ENCODE measurements at regions not wholly inside any gene's neighbourhood (a gene's known extent, or its start where the extent isn't known, plus 50 kb on each side); places are given as distances from the start of the nearest gene placed in this dataset.

DNA sequence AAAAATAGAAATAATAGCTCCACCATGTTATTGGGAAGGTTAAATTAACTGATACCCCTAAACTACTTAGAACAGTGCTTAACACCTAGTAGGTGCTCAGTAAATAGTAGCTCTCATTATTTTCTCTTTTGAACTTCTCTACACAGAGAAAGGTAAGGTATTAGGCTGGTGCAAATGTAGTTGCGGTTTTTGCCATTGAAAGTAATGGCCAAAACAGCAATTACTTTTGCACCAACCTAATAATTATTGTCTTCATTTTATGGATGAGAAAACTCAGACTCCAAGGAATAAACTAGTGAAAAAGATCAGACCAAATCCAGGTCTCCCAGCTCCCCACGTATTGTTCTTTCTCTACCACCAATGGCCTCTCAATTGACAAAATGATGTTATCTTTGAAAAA lies 157.2 kb upstream of the TMPO start:
- no peak for DNase-seq

DNA sequence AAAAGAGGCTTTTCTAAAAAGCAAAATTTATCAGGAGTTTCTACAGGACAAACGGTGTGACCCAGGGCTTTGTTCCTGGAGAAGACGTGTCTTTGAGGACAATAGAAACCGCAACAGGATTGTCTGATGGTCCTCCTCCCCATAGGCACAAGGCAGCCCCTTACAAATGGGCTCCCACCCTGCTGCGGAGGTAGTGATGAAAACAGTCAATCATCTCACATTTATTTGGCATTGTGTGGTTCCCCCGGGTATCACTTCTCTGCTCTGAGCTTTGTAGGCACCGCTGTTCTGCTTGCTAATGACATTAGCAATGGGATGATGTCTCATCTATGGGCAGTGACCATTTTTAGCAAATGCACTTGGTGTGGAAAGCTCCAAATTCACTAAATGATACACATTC lies 155.5 kb upstream of the TMPO start:
- DNase-seq: peak; percentile 67 to 79

- peak in 1 of 2 experiments; percentile 39 for DNase-seq
Observed at GRCh38 chr12:98360401-98360800, 155.0 kb upstream of the TMPO start.

- DNase-seq: no peak
Observed at GRCh38 chr12:98369581-98369980, 145.8 kb upstream of the TMPO start.

DNA sequence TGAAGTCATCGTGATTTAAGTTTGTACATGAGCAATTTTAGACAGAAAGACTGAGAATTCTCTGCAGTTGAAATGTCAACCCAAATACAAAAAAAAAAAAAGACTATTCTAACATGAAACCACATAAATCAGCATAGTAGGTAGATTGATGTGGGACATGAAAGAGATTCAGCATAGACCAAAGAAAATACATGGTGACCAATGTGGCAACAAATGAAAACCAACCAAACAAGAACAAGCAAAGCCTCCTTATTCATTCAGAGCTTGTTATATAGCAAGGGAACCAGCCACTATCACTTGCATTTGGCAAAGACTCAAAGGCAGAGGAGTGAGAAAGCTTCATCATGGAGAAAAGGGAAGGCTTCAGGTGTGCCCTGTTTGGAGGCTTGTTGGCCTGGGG lies 144.4 kb upstream of the TMPO start:
- DNase-seq: no peak

DNA sequence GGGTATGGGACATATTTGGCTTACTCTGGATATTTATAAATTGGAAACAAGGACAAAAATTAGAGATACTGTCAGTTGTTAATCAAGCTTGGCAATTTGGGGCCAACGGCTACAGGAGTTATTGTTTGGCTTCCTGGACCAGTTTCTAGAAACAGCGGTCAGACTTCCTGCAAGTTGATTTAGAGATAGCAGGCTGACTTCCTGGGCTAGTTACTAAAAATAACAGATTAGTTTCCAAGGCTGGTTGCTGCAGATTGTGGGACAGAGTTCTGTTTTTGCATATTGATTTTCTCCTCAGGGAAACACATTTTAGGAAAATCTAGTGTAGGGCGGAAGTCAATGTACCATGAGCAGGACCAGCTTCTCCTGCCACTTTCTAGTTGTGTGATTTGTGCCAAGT lies 144.0 kb upstream of the TMPO start:
- DNase-seq: no peak

GRCh38 chr12:98372340-98373024 lies 142.9 kb upstream of the TMPO start:
- DNase-seq: no peak

DNA sequence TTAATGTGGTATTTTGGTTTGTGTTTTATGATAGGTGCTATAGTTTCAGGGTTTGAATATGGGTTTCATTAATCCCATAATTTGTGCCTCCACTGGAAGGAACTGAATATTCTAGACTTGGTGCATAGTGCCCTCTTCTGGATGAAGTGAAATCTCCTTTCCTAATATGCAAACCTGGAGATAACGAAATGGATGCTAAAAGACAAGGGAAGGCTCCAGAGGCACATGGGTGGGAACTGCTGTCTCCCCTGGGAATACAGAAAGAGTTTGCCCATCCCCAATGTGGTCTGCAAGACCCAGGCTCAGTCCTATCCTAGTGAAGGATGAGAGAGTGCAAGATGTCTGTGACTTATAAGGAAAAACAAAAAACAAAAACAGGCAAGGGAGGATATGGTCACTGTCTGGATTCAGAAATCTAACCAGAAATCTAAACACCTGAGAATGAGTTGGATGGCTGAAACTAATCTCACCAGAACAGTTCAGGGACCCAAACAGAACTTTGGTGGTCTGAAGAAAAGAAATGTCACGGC lies 142.3 kb upstream of the TMPO start:
- DNase-seq: peak; percentile 55 to 72

DNA sequence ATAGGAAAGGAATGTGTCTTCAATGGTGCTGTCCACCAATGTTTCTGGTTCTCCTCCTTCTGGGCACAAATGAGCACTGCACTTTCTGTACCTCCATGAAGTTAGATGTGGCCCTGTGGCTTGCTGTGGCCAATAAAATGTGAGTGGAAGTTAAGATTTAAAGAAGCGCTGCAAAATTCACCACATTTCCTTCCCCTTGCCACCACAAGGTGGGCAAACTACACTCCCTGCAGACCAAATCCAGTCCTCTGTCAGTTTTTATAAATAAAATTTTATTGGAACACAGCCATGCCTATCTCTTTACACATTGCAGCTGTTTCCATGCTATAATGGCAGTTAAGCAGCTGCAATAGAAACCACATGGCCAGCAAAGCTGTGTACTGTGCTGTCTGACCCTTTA lies 141.4 kb upstream of the TMPO start:
- DNase-seq: no peak

DNA sequence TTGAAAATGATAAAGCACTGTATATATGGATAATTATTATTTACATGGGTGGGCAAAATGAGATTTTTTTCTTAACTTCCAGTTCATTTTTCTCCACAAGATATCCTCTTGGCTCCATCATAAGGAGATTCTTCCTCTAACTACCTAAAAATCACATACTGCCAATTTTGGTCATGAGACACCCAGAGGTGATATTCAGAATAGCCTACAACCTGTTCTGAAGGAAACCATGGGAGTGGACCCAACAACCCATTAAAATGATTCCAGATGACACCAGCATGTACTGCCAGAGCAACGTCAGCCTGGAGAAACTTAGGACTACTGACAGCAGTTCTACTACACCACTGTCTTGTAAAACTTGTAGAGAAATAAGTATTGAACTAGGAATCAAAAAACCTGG lies 136.3 kb upstream of the TMPO start:
- no peak for DNase-seq

GRCh38 chr12:98385641-98386040 lies 129.7 kb upstream of the TMPO start:
- no peak for DNase-seq

DNA sequence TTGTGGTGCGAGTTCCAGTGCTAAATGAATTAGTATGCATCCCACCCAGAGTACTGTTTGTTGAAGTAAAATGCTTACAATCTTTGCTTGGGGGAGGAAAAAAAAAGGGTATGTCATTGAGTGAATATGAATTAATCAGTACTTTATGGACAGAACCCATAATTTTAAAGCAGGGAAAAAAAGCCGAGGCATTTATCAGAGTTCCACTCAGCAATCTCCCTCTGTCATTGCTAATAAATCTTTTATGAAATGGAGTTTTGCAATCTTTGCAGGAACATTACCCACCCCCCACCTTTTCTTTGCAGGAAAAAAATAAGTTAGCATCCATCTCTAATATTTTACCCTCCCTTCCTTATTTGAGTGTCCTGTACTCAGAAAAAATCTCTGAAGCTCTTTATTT lies 127.9 kb upstream of the TMPO start:
- DNase-seq: no peak

DNA sequence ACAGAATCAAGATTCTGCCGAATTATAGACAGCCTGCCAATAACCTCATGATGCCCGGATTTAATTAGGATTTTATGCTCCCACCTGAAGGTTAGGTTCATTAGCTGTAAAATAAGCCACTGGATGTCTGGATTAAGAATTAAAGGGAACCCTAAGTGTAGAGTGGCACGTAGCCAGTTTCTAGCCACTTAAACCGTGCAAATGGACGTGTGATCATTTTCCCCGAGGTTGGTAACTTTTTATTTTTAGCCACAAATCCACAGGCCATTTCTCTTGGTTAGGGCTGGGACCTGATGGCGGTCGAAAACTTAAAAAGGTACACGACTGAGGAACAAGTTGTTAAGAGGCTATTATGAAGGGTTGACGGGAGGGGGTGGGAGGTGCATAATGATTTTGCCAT lies 127.3 kb upstream of the TMPO start:
- peak in 1 of 2 experiments; percentile 71 for DNase-seq

GRCh38 chr12:98389593-98389992 lies 125.8 kb upstream of the TMPO start:
- DNase-seq: no peak

DNA sequence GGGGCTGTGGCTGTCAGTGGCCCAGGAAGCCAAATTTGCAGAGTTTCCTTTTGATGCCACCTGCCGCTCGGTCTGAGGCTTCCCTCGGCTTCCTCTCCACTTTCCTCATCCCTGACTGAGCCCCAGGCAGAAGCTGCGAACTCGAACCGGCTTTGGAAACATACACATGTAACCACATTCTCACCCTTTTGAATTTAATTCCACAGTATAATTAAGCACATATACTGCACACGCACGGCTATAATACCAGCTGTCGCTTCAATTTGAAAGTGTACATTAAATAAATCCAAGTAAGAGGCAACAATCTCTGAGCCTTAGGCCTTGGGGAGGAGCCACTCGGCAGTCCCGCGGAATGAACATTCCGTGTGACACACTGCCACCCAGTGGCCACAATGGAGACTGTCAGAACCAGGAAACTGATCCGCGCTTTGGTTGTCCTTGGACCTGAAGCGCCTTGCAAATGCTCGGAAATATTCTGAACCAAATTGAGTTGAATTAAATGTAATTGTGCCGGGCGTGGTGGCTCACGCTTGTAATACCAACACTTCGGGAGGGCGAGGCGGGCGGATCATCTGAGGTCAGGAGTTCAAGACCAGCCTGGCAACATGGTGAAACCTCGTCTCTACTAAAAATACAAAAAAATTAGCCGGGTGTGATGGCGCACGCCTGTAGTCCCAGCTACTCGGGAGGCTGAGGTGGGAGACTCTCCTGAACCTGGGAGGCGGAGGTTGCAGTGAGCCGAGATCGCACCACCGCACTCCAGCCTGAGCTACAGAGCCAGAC lies 117.9 kb upstream of the TMPO start:
- DNase-seq: no peak

DNA sequence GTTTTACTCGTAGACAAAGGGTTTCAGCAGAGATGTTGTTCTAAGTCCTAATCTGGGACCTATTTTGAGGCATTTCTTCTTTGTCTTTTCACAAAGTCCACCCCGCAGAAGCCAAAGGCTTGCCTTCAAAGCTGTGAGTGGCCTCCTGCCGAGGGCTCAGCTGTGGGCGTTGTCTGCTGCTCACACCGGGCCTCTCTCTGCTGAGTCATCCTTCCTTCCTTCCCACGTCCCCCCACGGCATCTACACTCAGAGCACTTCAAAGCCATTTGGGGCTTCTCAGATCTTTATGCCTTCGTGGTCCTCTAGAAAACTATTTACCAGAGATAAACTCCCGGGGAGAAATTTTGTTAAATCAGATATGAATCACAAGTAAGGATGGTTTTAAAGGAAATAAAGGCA lies 115.9 kb upstream of the TMPO start:
- no peak for DNase-seq

DNA sequence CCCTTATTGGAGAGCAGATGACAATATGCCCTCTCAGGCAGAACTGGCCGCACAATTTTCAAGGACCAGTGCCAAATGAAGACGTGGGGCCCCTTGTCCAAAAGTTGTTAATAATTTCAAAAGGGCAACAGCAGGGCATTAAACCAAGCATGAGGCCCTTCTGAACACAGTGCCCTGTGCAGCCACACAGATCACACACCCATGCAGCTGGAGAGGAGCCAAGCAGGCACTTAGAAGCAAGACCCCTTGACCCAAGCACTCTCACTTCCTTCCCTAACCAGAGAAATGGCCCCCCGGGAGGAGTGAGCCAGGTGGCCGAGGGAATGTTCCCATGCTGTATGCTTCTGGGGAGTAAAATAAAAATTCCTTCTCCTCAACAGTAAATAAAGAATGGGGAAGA lies 114.0 kb upstream of the TMPO start:
- no peak for DNase-seq

- DNase-seq: no peak
Observed at GRCh38 chr12:98402091-98402490, 113.3 kb upstream of the TMPO start.

DNA sequence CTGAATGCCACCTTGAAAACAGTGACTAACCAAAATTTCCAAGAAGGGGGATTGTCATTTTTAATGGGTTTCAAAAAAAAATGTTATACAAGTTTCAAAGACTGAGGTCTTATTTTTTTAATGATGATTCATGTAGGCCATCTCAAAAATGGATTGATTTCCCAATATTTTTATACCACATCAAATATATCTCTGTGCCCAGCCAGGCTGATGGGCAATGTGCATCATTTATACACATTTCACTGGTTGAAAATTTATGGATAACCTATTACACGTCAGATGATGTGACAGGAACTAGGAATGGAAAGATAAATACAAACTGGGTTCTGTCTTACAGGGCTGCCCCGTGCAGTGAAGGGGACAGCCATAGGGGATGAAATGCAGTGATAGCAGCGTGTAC lies 112.7 kb upstream of the TMPO start:
- DNase-seq: no peak

- DNase-seq: no peak
Observed at GRCh38 chr12:98403385-98403784, 112.0 kb upstream of the TMPO start.

DNA sequence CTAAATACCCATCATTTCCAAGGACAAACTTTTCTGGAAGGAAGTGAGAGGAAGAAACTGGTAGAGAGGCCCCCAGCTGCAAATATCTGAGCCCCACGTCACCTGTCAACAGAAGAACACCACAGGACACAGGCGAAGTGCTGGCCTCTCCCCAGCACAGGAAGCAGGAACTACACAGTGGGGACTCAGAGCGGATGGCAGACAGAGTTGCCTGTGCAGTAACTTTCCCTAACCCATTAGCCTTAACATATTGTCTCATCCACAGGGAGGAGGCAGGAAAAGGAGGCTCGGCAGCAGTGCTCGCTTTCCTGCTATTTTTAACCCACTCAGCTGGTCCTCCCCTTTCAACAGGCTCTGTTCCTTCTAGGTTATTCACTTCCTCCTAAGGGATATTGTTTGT lies 111.5 kb upstream of the TMPO start:
- no peak for DNase-seq

DNA sequence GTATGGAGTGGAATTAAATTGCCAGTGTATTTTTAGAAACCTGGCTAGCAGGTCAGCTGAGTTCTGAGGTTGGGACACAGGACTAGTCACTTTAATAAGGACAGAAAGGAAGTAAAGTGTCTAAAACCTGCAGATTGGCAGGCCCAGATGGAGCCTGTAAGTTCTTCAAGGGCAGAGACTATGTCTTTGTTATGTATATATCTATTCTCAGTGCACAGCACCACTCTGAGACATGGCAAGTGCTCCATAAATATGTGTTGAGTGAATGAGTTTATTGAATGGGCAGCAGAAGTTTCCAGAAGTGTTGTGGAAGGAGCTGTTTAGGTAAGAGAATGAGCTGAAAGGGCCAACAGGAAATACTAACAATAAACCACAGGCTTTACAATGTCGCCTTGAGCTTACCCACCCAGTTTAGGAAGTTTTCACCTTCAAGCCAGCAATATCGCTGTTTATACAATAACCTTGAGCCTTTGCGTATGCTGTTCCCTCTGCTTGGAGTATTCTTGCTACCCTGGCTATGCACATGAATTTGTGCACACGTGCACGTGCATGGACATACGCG lies 109.5 kb upstream of the TMPO start:
- DNase-seq: no peak

DNA sequence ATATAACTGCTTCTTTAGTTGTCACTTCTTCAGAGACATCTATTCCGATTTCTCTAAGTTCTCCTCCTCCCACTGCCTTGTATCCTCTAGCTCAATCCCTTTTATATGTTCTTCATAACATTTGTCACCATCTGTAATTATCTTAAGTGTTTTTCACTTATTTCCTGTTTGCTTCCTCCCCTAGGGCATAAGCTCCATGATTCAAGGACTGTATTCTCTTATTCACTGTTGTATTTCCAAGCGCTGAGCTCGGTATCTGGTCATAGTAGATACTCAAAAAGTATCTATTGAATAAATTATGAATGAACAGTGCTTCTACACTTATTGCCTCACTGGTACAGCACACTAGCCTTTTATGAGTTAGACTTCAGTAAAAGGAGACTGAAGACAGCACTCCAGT lies 109.0 kb upstream of the TMPO start:
- no peak for DNase-seq

GRCh38 chr12:98408681-98409080 lies 106.7 kb upstream of the TMPO start:
- no peak for DNase-seq
